OCI-LY7 (cell line): ENCODE measurements at regions not wholly inside any gene's neighbourhood (a gene's known extent, or its start where the extent isn't known, plus 50 kb on each side); places are given as distances from the start of the nearest gene placed in this dataset.

Experiments used
- EZH2phosphoT487 ChIP-seq: fragments of 200-600 bp; sonication (generic); IDR thresholded peaks from 2 replicates; pipeline ENCODE4 v1.6.1; 2018; ENCODE audit warnings: low read depth, borderline replicate concordance, mild to moderate bottlenecking, mixed run types, antibody characterized with exemption, low read length, moderate library complexity, mixed read lengths
- TF ChIP-seq, protein P1 (sequence below): fragments of 200-600 bp; sonication (generic); conservative IDR thresholded peaks from 2 replicates; pipeline ENCODE4 v1.5.1; 2014; ENCODE audit warnings: mild to moderate bottlenecking, antibody characterized with exemption, low read length, moderate library complexity, mixed read lengths

DNA sequence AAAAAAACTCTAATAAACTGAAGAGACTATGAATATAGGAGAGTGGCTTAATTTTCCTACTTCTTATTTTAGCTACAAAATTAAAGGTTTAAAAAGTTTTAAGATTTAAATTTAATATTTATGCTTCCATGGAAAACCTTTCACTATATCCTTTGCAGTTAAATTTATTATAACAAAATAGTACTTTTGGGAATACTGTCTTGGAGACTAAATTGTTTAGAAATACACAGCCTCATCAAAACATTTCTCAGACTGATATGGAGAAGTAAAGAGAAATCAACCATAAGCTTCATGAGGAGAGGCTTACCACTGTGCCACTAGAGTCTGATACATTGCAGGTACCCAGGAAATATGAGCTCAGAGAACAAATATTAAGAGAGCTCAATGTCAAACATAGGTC lies 436.5 kb downstream of the KCTD12 start:
- TF ChIP-seq, protein P1, sequence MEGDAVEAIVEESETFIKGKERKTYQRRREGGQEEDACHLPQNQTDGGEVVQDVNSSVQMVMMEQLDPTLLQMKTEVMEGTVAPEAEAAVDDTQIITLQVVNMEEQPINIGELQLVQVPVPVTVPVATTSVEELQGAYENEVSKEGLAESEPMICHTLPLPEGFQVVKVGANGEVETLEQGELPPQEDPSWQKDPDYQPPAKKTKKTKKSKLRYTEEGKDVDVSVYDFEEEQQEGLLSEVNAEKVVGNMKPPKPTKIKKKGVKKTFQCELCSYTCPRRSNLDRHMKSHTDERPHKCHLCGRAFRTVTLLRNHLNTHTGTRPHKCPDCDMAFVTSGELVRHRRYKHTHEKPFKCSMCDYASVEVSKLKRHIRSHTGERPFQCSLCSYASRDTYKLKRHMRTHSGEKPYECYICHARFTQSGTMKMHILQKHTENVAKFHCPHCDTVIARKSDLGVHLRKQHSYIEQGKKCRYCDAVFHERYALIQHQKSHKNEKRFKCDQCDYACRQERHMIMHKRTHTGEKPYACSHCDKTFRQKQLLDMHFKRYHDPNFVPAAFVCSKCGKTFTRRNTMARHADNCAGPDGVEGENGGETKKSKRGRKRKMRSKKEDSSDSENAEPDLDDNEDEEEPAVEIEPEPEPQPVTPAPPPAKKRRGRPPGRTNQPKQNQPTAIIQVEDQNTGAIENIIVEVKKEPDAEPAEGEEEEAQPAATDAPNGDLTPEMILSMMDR = no peak
- no peak for TF ChIP-seq EZH2phosphoT487
